Breast epithelium (tissue), 3 donors: ENCODE measurements at regions not wholly inside any gene's neighbourhood (a gene's known extent, or its start where the extent isn't known, plus 50 kb on each side); places are given as distances from the start of the nearest gene placed in this dataset.

ENCODE experiments used
- CTCF ChIP-seq, 3 donors: fragments of 450-650 bp; IDR thresholded peaks; one replicate each; pipeline ENCODE4 v1.5.1; 2016 to 2017; ENCODE audit warnings: antibody characterized with exemption in 3 of 3, mild to moderate bottlenecking in 3 of 3, moderate library complexity in 3 of 3
- POLR2AphosphoS5 ChIP-seq, 3 donors: sonication (generic); formaldehyde crosslinking; IDR thresholded peaks; one replicate each; pipeline ENCODE4 v1.6.1; 2017; ENCODE audit warnings: antibody characterized with exemption in 3 of 3

DNA sequence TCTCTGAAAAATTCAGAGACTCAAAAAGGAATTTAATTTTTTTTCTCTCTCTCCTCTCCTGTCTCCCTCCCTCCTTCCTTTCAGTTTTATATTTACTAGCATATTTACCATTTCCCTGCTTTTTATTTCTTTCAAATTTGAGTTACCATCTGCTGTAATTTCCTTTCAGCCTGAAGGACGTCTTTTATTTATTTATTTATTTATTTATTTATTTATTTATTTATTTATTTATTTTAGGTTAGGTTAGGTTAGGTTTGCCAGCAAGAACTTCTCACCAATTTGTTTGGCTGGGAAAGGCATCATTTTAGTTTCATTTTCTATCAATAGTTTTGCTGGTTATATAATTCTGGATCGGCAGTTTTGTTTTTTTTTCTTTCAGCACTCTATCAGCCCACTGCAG is 231.7 kb upstream of the ZRANB2 start:
- TF ChIP-seq CTCF (IDR thresholded peaks at IDR 0.05), result no peak
- TF ChIP-seq POLR2AphosphoS5 (IDR thresholded peaks at IDR 0.05), result no peak
